GM18867 (cell line): ENCODE measurements at regions not wholly inside any gene's neighbourhood (a gene's known extent, or its start where the extent isn't known, plus 50 kb on each side); places are given as distances from the start of the nearest gene placed in this dataset.
"Not testable (repeated sequence)": the region's sequence is repeated elsewhere in the genome, so short reads cannot be mapped to it uniquely, and the experiment has no call there.

ENCODE experiments used
- ATAC-seq: cut with Tn5 transposase; IDR thresholded peaks from one replicate; pipeline ENCODE4 v1.9.1; 2021; ENCODE audit warnings: mild to moderate bottlenecking, moderate library complexity; ENCODE audit not compliant: unreplicated experiment

- no peak for ATAC-seq
Observed at GRCh38 chr3:197431346-197431910, 124.3 kb downstream of the BDH1 start.

GRCh38 chr3:197430934-197431333 lies 124.8 kb downstream of the BDH1 start:
- no peak for ATAC-seq

GRCh38 chr3:197430502-197430901 lies 125.3 kb downstream of the BDH1 start:
- no peak for ATAC-seq

- no peak for ATAC-seq
Observed at GRCh38 chr3:197428952-197429351, 126.8 kb downstream of the BDH1 start.

GRCh38 chr3:197428117-197428801 lies 127.5 kb downstream of the BDH1 start:
- no peak for ATAC-seq

GRCh38 chr3:197427021-197427420 lies 128.6 kb upstream of the DLG1 start:
- ATAC-seq, result no peak

- ATAC-seq, result no peak
Observed at GRCh38 chr3:197426121-197426566, 127.7 kb upstream of the DLG1 start.

GRCh38 chr3:197425485-197426120 lies 127.2 kb upstream of the DLG1 start:
- no peak for ATAC-seq

GRCh38 chr3:197424674-197425484 lies 126.5 kb upstream of the DLG1 start:
- no peak for ATAC-seq

GRCh38 chr3:197424266-197424665 lies 125.9 kb upstream of the DLG1 start:
- ATAC-seq, result no peak

GRCh38 chr3:197423376-197423775 lies 125.0 kb upstream of the DLG1 start:
- ATAC-seq, result no peak

GRCh38 chr3:197422506-197422905 lies 124.1 kb upstream of the DLG1 start:
- no peak for ATAC-seq

GRCh38 chr3:197421021-197421420 lies 122.6 kb upstream of the DLG1 start:
- ATAC-seq, result no peak

GRCh38 chr3:197420566-197420965 lies 122.2 kb upstream of the DLG1 start:
- no peak for ATAC-seq

GRCh38 chr3:197420115-197420514 lies 121.7 kb upstream of the DLG1 start:
- no peak for ATAC-seq

GRCh38 chr3:197419696-197420095 lies 121.3 kb upstream of the DLG1 start:
- no peak for ATAC-seq

GRCh38 chr3:197417911-197418618 lies 119.7 kb upstream of the DLG1 start:
- ATAC-seq, result no peak

- ATAC-seq, result no peak
Observed at GRCh38 chr3:197417441-197417840, 119.0 kb upstream of the DLG1 start.

GRCh38 chr3:197411899-197412298 lies 113.5 kb upstream of the DLG1 start:
- not testable (repeated sequence) for ATAC-seq

GRCh38 chr3:197410170-197410569 lies 111.8 kb upstream of the DLG1 start:
- ATAC-seq, result not testable (repeated sequence)
